GM12872 (cell line): ENCODE measurements at regions not wholly inside any gene's neighbourhood (a gene's known extent, or its start where the extent isn't known, plus 50 kb on each side); places are given as distances from the start of the nearest gene placed in this dataset.

Source experiments
- TF ChIP-seq, protein P1 (sequence below): IDR thresholded peaks from 3 replicates; pipeline ENCODE4 v1.5.1; 2011; ENCODE audit warnings: low read depth, mild to moderate bottlenecking, low read length, moderate library complexity; ENCODE audit not compliant: insufficient read depth

DNA sequence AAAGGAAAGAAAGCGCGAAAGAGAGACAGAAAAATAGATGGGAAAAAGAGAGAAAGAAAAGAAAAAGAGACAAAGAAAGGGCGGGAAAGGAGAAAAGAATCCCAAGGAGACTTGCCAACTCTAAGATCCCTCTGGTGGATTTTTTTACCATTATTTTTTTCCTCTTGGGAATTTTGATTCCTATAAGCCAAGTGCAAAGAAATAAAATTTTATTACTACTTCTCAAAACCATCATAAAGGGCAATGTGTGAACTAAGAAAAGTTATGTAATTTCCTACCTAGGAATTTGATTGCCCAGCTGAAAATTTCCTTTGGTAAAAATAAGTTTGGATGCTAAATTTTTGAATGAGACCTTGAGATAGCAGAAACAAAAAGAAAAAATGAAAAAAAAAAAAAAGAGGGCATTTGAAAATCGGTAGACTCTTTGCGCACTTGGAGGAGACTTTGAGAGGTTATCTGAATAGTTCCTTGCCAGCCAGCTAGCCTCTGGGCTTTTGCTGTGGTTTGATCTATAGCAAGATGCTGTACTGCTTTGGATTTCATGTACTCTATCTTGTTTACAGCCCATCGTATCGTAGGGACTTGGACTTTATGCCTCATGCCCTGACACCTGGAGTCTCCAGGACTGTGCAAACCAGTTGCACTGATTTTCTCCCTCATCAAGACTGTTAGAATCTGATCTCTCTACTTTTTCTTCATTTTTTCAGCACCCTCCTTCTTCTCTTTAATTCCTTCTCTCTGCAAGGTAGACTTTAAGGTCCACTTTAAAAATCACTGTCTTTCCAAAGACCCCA lies 535.4 kb upstream of the MKI67 start:
- TF ChIP-seq, protein P1, sequence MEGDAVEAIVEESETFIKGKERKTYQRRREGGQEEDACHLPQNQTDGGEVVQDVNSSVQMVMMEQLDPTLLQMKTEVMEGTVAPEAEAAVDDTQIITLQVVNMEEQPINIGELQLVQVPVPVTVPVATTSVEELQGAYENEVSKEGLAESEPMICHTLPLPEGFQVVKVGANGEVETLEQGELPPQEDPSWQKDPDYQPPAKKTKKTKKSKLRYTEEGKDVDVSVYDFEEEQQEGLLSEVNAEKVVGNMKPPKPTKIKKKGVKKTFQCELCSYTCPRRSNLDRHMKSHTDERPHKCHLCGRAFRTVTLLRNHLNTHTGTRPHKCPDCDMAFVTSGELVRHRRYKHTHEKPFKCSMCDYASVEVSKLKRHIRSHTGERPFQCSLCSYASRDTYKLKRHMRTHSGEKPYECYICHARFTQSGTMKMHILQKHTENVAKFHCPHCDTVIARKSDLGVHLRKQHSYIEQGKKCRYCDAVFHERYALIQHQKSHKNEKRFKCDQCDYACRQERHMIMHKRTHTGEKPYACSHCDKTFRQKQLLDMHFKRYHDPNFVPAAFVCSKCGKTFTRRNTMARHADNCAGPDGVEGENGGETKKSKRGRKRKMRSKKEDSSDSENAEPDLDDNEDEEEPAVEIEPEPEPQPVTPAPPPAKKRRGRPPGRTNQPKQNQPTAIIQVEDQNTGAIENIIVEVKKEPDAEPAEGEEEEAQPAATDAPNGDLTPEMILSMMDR, result no peak

GRCh38 chr10:128662520-128662919 lies 536.3 kb upstream of the MKI67 start:
- TF ChIP-seq, protein P1, result no peak

- TF ChIP-seq, protein P1, result no peak
Measured at GRCh38 chr10:128664729-128665128, 538.5 kb upstream of the MKI67 start.

- TF ChIP-seq, protein P1, result no peak
Measured at GRCh38 chr10:128675405-128675804, 549.2 kb upstream of the MKI67 start.

DNA sequence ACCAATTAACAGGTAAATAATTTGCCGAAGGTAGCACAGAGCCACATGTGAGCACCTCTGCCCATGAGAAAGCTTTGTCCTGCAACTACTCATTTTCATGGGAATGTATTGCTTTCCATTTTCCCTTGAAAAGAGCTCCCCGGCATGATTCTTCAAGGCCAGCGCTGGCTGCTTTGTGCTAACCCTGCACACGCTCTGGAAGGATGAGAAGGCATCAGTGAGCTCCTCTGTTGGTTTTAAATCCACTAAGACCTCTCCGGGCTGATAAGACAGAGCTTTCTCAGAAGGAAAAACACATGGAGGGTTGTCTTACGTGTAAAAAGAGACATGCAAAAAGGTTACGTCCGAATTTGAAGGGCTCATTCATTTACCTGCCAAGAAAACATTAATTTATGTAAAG lies 553.9 kb upstream of the MKI67 start:
- TF ChIP-seq, protein P1, result no peak

GRCh38 chr10:128684215-128684614 lies 558.0 kb upstream of the MKI67 start:
- TF ChIP-seq, protein P1, result no peak

- TF ChIP-seq, protein P1, result no peak
Measured at GRCh38 chr10:128686630-128687278, 560.5 kb upstream of the MKI67 start.
